Endodermal cell (in vitro differentiated cells): ENCODE measurements at regions not wholly inside any gene's neighbourhood (a gene's known extent, or its start where the extent isn't known, plus 50 kb on each side); places are given as distances from the start of the nearest gene placed in this dataset.

Source experiments
- DNase-seq: peaks from one replicate; pipeline ENCODE4 v3.0.0-alpha.2; 2017
- H3K27ac ChIP-seq: 2 replicates; pipeline ENCODE4 v1.5.1; 2013; ENCODE audit warnings: mild to moderate bottlenecking, low read depth, low read length, moderate library complexity
- H3K27me3 ChIP-seq: 2 replicates; pipeline ENCODE4 v1.6.1; 2013; ENCODE audit warnings: mild to moderate bottlenecking, low read length, moderate library complexity; ENCODE audit not compliant: insufficient read depth, control insufficient read depth, poor library complexity, severe bottlenecking
- H3K36me3 ChIP-seq: 2 replicates; pipeline ENCODE4 v1.7.0; 2013; ENCODE audit warnings: mild to moderate bottlenecking, low read length, moderate library complexity; ENCODE audit not compliant: control insufficient read depth, insufficient read depth
- H3K4me1 ChIP-seq: one replicate; pipeline ENCODE4 v1.7.0; 2013; ENCODE audit warnings: low read length; ENCODE audit not compliant: control insufficient read depth, insufficient read depth
- H3K4me3 ChIP-seq: 2 replicates; pipeline ENCODE4 v1.5.1; 2013; ENCODE audit warnings: mild to moderate bottlenecking, low read length, moderate library complexity
- H3K9ac ChIP-seq: 2 replicates; pipeline ENCODE4 v1.6.1; 2013; ENCODE audit warnings: mild to moderate bottlenecking, low read length, moderate library complexity; ENCODE audit not compliant: poor library complexity, severe bottlenecking; ENCODE audit errors: extremely low read depth
- H3K9me3 ChIP-seq: 2 replicates; pipeline ENCODE4 v1.6.1; 2013; ENCODE audit warnings: mild to moderate bottlenecking, low read length, moderate library complexity; ENCODE audit not compliant: control insufficient read depth
- H3K27ac Mint-ChIP-seq: 2 replicates; pipeline ENCODE4 v1.8.0; 2020; ENCODE audit warnings: mixed read lengths
- H3K27me3 Mint-ChIP-seq: 2 replicates; pipeline ENCODE4 v1.8.0; 2021; ENCODE audit warnings: mild to moderate bottlenecking, mixed read lengths; ENCODE audit not compliant: insufficient read depth
- H3K36me3 Mint-ChIP-seq: 2 replicates; pipeline ENCODE4 v1.8.0; 2020; ENCODE audit warnings: low read depth, mixed read lengths
- H3K4me1 Mint-ChIP-seq: 2 replicates; pipeline ENCODE4 v1.8.0; 2020; ENCODE audit warnings: mixed read lengths
- H3K4me3 Mint-ChIP-seq: 2 replicates; pipeline ENCODE4 v1.8.0; 2020; ENCODE audit warnings: mild to moderate bottlenecking, moderate library complexity, mixed read lengths
- H3K9me3 Mint-ChIP-seq: 2 replicates; pipeline ENCODE4 v1.8.0; 2020; ENCODE audit warnings: mild to moderate bottlenecking, mixed read lengths
- WGBS, 2 experiments: methylation state at CpG; one replicate each; pipeline versions ENCODE4 v1.1.5 to v1.1.7; 2013; ENCODE audit warnings: missing lambda C conversion rate in 2 of 2, mixed read lengths in 1 of 2; ENCODE audit not compliant: insufficient coverage in 1 of 2, insufficient read length in 1 of 2; 5-methylcytosine and 5-hydroxymethylcytosine counted together
- TF ChIP-seq, protein P1 (sequence below): fragments of 200-600 bp; sonication (generic); conservative IDR thresholded peaks from 2 replicates; pipeline ENCODE4 v1.5.0; 2021; ENCODE audit warnings: antibody characterized with exemption, mild to moderate bottlenecking

DNA sequence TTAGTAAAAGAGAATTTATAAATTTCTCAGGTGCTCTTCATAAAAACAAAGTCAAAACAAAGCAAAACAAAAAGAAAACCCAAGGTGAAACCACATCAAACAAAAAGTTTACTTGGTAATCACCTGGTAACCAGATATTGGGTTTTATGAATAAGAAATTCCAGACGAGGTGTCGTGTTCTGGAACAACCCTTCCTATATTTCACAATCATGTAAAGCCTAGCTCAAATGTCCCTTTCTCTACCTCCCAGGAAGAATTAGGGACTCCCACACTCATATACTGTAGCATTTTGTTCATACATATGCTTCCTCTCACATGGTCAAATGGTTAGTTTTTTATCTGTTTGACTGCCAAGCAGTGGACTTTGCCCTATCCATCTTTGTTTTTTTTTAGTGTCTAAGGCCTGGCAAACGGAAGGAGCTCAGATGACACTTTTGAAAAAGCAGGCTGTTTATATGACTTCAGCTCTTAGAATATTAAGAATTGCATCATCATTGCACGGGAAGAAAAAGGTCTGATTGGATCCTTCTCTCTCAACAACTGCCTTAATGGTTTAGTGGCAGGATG, 326.7 kb upstream of the TBL1XR1 start:
- no peaks in the 10 kb centered on the region for H3K27me3 ChIP-seq
- H3K27me3 Mint-ChIP-seq, result no peaks in the 10 kb centered on the region
- TF ChIP-seq, protein P1, sequence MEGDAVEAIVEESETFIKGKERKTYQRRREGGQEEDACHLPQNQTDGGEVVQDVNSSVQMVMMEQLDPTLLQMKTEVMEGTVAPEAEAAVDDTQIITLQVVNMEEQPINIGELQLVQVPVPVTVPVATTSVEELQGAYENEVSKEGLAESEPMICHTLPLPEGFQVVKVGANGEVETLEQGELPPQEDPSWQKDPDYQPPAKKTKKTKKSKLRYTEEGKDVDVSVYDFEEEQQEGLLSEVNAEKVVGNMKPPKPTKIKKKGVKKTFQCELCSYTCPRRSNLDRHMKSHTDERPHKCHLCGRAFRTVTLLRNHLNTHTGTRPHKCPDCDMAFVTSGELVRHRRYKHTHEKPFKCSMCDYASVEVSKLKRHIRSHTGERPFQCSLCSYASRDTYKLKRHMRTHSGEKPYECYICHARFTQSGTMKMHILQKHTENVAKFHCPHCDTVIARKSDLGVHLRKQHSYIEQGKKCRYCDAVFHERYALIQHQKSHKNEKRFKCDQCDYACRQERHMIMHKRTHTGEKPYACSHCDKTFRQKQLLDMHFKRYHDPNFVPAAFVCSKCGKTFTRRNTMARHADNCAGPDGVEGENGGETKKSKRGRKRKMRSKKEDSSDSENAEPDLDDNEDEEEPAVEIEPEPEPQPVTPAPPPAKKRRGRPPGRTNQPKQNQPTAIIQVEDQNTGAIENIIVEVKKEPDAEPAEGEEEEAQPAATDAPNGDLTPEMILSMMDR, result no peak
- 95 to 97% methylated on average over 4 of the region's 4 CpGs for WGBS, 2 experiments
- no peaks in the 10 kb centered on the region for H3K36me3 ChIP-seq
- no peak overlapping the region for H3K27ac Mint-ChIP-seq
- DNase-seq, result no peak
- H3K36me3 Mint-ChIP-seq, result no peaks in the 10 kb centered on the region
- H3K27ac ChIP-seq, result no peak overlapping the region
- no peak overlapping the region for H3K4me3 ChIP-seq
- H3K4me1 Mint-ChIP-seq, result peaks cover 9% of the 10 kb centered on the region
- H3K9me3 Mint-ChIP-seq, result peaks cover 2% of the 10 kb centered on the region
- no peak overlapping the region for H3K4me3 Mint-ChIP-seq
- peaks cover 6% of the 10 kb centered on the region for H3K9me3 ChIP-seq
- H3K9ac ChIP-seq, result no peak overlapping the region
- no peaks in the 10 kb centered on the region for H3K4me1 ChIP-seq

DNA sequence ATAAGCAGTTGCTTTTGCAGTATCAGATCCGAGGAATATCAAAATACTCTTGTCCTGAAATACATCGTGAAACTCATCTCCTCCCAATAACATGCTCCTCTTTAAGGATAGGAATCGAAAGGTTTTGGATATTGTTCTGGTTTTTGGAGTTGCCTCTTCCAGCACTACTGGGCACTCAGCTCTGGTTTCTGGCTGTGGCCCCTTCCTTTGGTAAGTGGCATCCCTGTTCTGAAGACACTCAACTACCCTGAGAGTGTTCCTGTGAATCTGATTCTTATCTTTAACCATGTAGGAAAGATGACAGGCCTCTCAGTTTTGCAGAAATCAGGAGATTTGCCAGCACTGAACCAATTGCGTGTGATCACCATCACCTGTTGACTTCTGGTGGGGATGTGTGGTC, 327.5 kb upstream of the TBL1XR1 start:
- H3K36me3 ChIP-seq, result no peaks in the 10 kb centered on the region
- WGBS, 2 experiments, result 91 to 100% methylated on average over 1 to 4 of the region's 4 CpGs
- Mint-ChIP-seq H3K4me3 (no peak overlapping the region), H3K36me3 (no peaks in the 10 kb centered on the region), H3K4me1 (peaks cover 9% of the 10 kb centered on the region), H3K27me3 (no peaks in the 10 kb centered on the region), H3K9me3 (peaks cover 2% of the 10 kb centered on the region), H3K27ac (no peak overlapping the region)
- H3K4me1 ChIP-seq, result no peaks in the 10 kb centered on the region
- no peak overlapping the region for H3K4me3 ChIP-seq
- peaks cover 6% of the 10 kb centered on the region for H3K9me3 ChIP-seq
- H3K27ac ChIP-seq, result no peak overlapping the region
- TF ChIP-seq, protein P1, result no peak
- H3K27me3 ChIP-seq, result no peaks in the 10 kb centered on the region
- no peak for DNase-seq
- H3K9ac ChIP-seq, result no peak overlapping the region

GRCh38 chr3:177525414-177525813, 328.1 kb upstream of the TBL1XR1 start:
- Mint-ChIP-seq H3K27me3 (no peaks in the 10 kb centered on the region), H3K27ac (no peak overlapping the region), H3K4me1 (peaks cover 9% of the 10 kb centered on the region), H3K36me3 (no peaks in the 10 kb centered on the region), H3K4me3 (no peak overlapping the region), H3K9me3 (peaks cover 2% of the 10 kb centered on the region)
- Histone ChIP-seq H3K9me3 (peaks cover 6% of the 10 kb centered on the region), H3K4me1 (no peaks in the 10 kb centered on the region), H3K4me3 (no peak overlapping the region), H3K9ac (no peak overlapping the region), H3K27me3 (no peaks in the 10 kb centered on the region), H3K27ac (no peak overlapping the region), H3K36me3 (no peaks in the 10 kb centered on the region)
- no peak for DNase-seq
- 87% methylated on average over 1 of the region's 1 CpG; no CpG with 5 or more reads in 1 of the 2 experiments for WGBS, 2 experiments
- TF ChIP-seq, protein P1, result no peak
